Stimulated activated CD8-positive, alpha-beta memory T cell treated with anti-CD3 and anti-CD28 coated beads, Interleukin-4, amount 100 ng/mL, for 1 hour (primary cell): ENCODE measurements at regions not wholly inside any gene's neighbourhood (a gene's known extent, or its start where the extent isn't known, plus 50 kb on each side); places are given as distances from the start of the nearest gene placed in this dataset.

Source experiments
- DNase-seq, 2 donors: peaks; one replicate each; pipeline ENCODE4 v3.0.0-alpha.2; 2020; ENCODE audit warnings: low read depth in 2 of 2, low spot score in 1 of 2

DNA sequence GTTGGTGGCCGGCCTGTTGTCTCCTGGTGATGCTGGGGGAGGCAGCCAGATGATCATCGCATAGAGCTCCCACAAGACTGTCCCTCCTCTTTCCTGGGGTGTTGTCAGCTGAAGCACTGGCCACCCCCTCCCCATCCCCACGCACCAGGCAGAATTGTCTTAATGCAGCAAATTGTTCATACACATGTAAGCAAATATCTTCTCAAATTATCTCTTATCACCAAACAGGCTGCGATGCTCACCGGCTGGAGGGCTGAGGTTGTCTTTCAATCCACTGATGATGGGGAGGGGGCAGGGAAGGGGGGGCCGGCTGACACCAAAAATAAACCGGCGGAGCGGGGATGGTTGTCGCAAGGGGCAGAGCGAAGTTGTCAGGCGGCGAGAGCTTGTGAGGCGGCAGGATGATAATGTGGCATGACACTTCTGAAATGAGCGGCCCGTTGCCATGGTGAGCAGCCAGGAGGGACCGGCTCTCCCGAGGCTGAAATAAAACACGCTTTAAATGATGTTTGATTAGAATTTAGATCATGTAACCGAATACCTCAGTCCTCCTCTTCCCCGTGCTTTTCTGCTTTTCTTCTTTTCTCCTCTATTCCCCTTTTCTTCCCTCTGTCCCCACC lies 59.8 kb downstream of the MRM1 start:
- no peak for DNase-seq

DNA sequence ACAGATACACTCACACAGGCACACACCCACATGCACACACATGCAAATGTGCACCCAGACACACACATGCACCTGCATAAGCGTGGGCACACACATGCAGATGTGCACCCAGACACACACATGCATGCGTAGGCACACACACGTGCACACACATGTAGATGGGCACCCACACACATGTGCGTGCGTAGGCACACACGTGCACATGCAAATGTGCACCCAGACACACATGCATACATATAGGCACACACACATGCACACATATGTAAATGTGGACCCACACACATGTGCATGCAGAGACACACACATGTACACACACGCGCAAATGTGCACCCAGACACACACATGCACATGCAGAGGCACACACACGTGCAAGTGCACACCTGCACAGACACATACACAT lies 60.3 kb downstream of the MRM1 start:
- DNase-seq: no peak

GRCh38 chr17:36665417-36665816 lies 64.0 kb downstream of the MRM1 start:
- no peak for DNase-seq

DNA sequence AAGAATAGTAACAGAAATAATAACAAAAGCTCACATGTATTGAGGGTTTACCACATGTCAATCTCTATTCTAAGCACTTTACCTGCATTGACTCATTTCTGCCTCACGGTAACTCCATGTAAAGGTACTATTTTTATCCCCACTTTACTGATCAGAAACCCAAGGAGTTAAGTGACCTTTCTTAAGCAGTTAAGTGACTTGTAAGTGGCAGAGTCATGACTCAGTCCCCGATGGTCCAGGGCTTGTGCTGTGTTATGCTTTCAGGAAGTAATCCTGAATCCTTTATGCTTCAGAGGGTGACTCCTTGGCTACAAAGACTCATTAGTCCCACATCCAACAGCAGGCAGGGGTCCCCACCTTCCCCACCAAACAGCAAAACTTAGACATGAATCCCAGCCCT lies 66.5 kb downstream of the MRM1 start:
- no peak for DNase-seq

- no peak for DNase-seq
Measured at GRCh38 chr17:36668824-36669223, 67.4 kb downstream of the MRM1 start.

- DNase-seq: no peak
Measured at GRCh38 chr17:36671144-36671543, 69.8 kb downstream of the MRM1 start.

GRCh38 chr17:36672403-36672918 lies 71.1 kb downstream of the MRM1 start:
- no peak for DNase-seq

GRCh38 chr17:36673068-36673467 lies 71.7 kb downstream of the MRM1 start:
- no peak for DNase-seq

GRCh38 chr17:36673637-36674277 lies 72.4 kb downstream of the MRM1 start:
- no peak for DNase-seq

DNA sequence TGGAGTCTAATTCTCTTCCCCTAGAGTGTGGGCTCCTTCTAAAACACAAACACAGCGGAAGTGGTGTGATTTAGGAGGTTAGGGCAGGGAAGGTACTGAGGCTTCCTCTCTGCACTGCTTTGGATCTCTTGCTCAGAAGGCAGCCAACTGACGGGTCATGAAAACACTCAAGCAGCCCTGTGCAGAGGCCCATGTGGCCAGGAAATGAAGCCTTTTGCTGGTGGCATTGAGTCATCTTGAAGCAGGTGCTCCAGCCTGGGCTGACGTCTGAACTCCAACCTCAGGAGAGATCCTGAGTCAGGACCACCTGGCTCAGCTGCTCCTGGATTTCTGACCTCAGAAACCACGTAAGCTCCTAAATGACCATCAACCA lies 72.9 kb downstream of the MRM1 start:
- DNase-seq: peak in 1 of 2 donors; percentile 10

DNA sequence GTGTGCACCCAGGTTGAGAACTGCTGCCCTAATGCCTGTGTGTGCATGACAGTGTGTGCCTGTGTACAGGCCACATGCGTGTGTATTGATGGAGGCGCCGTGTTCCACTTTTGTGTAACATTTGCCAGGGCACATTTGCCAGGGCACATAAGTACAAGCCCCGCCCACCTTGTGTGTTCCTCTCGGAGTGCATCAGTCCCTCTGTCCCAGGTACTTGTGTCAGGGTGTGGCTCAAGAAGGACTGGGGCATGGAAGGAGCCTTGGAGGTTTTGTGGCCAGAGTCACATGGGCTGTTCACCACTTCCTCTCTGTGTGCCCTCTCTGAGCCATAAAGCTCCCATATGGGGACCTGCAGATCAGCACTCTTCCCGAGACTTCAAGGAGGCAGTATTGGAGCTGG lies 73.9 kb downstream of the MRM1 start:
- DNase-seq: no peak

DNA sequence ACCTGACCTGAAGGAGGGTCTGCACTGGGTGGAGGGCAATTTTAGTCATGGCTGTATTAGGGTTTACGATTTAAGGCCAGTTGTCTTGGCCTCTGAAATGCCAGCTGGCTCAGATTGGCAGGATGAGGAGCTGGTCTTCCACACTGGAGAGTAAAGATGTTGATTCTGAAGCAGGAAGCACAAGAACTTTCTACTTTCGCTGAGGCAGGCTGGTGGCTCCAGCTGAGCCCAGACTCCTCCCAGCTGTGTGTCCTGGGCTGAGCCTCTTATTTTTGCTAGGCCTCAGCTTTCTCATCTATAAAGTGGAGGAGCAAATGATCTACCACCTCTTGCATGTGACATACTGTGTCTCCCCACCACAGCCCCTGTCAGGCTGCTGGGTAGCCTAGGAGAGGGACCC lies 74.4 kb downstream of the MRM1 start:
- DNase-seq: no peak

GRCh38 chr17:36679815-36680467 lies 78.6 kb downstream of the MRM1 start:
- DNase-seq: no peak

DNA sequence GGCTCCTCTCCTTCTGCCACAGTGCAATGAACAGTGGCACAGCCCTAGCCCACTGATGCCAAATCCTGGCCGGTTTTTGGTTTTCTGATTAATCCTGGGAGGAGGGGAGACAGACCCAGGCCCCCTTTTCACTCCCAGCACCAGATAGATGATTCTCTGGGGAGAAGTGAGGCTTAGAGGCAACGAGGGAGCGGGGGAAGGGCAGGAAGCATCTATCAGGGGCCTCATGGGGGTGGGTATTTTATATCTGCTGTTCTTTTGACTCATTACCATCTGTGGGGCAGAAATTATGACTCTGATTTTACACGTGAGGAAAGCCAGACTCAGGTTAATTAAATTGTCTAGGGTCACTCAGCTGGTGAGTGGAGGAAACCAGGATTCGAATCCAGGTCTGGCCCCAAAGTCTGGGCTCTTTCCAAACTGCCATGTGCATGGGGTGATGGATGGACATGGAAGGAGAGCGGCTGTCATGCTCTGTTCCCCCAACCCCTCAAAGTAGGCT lies 79.4 kb downstream of the MRM1 start:
- DNase-seq: no peak

GRCh38 chr17:36682773-36683172 lies 81.4 kb downstream of the MRM1 start:
- no peak for DNase-seq

- DNase-seq: no peak
Measured at GRCh38 chr17:36683387-36683786, 82.0 kb downstream of the MRM1 start.

- no peak for DNase-seq
Measured at GRCh38 chr17:36684134-36684533, 82.8 kb downstream of the MRM1 start.

- no peak for DNase-seq
Measured at GRCh38 chr17:36686123-36686669, 84.8 kb downstream of the MRM1 start.

GRCh38 chr17:36687736-36688135 lies 86.4 kb downstream of the MRM1 start:
- no peak for DNase-seq

- no peak for DNase-seq
Measured at GRCh38 chr17:36689089-36689667, 87.8 kb downstream of the MRM1 start.

- no peak for DNase-seq
Measured at GRCh38 chr17:36690190-36690589, 88.8 kb downstream of the MRM1 start.

DNA sequence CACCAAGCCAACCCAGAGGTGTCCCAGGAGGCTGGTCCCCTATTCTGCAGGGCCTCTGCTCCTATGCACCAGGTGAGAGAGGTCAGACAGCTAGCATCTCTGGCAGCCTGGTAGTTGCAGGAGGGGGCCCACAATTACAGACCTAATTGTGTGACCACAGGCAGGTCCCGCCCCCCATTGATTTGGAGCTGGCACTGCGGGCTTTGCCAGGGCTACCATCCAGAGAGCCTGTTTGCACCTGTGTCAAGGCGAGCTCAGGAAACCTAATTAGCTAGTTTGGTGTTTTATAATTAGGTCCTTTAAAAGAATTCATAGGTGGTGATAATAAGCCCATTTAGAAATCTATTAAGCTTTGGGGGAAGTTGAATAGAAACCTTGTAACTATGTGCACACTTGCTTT lies 90.2 kb downstream of the MRM1 start:
- no peak for DNase-seq
